H1 (cell line): ENCODE measurements at regions not wholly inside any gene's neighbourhood (a gene's known extent, or its start where the extent isn't known, plus 50 kb on each side); places are given as distances from the start of the nearest gene placed in this dataset.

ENCODE experiments used
- PHF8 ChIP-seq: fragments of 200-600 bp; sonication (generic); conservative IDR thresholded peaks from 2 replicates; pipeline ENCODE4 v1.7.1; 2012; ENCODE audit warnings: low read depth, mild to moderate bottlenecking, inconsistent platforms, low read length, moderate library complexity
- RXRA ChIP-seq: IDR thresholded peaks from 2 replicates; pipeline ENCODE4 v1.6.1; 2011; ENCODE audit warnings: low read depth, mild to moderate bottlenecking, low read length, moderate library complexity; ENCODE audit not compliant: insufficient read depth
- SP4 ChIP-seq: IDR thresholded peaks from 2 replicates; pipeline ENCODE4 v1.6.1; 2012; ENCODE audit warnings: low read length, inconsistent platforms
- TAF7 ChIP-seq: optimal IDR thresholded peaks from 2 replicates; pipeline ENCODE3; 2011; ENCODE audit warnings: low read depth, mild to moderate bottlenecking, inconsistent platforms, low read length, moderate library complexity, borderline replicate concordance
- TF ChIP-seq, protein P1 (sequence below): fragments of 300-600 bp; sonication (generic); IDR thresholded peaks from 2 replicates; pipeline ENCODE4 v1.7.1; 2012; ENCODE audit warnings: low read length, moderate library complexity, mild to moderate bottlenecking, inconsistent platforms; ENCODE audit not compliant: insufficient replicate concordance

DNA sequence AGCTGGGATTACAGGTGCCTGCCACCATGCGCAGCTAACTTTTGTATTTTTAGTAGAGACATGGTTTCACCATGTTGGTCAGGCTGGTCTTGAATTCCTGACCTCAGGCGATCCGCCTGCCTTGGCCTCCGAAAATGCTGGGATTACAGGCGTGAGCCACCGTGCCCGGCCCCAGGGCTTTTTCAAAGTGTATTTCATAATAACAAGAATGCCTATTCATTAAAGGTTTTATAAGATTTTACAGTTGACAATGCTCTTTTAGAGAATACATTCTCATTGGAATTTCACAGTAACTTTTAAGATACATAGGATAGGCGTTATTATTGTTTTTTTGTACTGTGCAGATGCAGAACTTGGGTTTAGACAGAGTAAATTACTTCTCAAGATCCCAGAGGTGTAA is 52.6 kb upstream of the PTPRK start (continued):
- TF ChIP-seq, protein P1, sequence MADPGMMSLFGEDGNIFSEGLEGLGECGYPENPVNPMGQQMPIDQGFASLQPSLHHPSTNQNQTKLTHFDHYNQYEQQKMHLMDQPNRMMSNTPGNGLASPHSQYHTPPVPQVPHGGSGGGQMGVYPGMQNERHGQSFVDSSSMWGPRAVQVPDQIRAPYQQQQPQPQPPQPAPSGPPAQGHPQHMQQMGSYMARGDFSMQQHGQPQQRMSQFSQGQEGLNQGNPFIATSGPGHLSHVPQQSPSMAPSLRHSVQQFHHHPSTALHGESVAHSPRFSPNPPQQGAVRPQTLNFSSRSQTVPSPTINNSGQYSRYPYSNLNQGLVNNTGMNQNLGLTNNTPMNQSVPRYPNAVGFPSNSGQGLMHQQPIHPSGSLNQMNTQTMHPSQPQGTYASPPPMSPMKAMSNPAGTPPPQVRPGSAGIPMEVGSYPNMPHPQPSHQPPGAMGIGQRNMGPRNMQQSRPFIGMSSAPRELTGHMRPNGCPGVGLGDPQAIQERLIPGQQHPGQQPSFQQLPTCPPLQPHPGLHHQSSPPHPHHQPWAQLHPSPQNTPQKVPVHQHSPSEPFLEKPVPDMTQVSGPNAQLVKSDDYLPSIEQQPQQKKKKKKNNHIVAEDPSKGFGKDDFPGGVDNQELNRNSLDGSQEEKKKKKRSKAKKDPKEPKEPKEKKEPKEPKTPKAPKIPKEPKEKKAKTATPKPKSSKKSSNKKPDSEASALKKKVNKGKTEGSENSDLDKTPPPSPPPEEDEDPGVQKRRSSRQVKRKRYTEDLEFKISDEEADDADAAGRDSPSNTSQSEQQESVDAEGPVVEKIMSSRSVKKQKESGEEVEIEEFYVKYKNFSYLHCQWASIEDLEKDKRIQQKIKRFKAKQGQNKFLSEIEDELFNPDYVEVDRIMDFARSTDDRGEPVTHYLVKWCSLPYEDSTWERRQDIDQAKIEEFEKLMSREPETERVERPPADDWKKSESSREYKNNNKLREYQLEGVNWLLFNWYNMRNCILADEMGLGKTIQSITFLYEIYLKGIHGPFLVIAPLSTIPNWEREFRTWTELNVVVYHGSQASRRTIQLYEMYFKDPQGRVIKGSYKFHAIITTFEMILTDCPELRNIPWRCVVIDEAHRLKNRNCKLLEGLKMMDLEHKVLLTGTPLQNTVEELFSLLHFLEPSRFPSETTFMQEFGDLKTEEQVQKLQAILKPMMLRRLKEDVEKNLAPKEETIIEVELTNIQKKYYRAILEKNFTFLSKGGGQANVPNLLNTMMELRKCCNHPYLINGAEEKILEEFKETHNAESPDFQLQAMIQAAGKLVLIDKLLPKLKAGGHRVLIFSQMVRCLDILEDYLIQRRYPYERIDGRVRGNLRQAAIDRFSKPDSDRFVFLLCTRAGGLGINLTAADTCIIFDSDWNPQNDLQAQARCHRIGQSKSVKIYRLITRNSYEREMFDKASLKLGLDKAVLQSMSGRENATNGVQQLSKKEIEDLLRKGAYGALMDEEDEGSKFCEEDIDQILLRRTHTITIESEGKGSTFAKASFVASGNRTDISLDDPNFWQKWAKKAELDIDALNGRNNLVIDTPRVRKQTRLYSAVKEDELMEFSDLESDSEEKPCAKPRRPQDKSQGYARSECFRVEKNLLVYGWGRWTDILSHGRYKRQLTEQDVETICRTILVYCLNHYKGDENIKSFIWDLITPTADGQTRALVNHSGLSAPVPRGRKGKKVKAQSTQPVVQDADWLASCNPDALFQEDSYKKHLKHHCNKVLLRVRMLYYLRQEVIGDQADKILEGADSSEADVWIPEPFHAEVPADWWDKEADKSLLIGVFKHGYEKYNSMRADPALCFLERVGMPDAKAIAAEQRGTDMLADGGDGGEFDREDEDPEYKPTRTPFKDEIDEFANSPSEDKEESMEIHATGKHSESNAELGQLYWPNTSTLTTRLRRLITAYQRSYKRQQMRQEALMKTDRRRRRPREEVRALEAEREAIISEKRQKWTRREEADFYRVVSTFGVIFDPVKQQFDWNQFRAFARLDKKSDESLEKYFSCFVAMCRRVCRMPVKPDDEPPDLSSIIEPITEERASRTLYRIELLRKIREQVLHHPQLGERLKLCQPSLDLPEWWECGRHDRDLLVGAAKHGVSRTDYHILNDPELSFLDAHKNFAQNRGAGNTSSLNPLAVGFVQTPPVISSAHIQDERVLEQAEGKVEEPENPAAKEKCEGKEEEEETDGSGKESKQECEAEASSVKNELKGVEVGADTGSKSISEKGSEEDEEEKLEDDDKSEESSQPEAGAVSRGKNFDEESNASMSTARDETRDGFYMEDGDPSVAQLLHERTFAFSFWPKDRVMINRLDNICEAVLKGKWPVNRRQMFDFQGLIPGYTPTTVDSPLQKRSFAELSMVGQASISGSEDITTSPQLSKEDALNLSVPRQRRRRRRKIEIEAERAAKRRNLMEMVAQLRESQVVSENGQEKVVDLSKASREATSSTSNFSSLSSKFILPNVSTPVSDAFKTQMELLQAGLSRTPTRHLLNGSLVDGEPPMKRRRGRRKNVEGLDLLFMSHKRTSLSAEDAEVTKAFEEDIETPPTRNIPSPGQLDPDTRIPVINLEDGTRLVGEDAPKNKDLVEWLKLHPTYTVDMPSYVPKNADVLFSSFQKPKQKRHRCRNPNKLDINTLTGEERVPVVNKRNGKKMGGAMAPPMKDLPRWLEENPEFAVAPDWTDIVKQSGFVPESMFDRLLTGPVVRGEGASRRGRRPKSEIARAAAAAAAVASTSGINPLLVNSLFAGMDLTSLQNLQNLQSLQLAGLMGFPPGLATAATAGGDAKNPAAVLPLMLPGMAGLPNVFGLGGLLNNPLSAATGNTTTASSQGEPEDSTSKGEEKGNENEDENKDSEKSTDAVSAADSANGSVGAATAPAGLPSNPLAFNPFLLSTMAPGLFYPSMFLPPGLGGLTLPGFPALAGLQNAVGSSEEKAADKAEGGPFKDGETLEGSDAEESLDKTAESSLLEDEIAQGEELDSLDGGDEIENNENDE = no peak
- no peak for TF ChIP-seq SP4
- no peak for TF ChIP-seq TAF7
- TF ChIP-seq PHF8 = no peak
- TF ChIP-seq RXRA = no peak
- TF ChIP-seq, all 59 proteins: peak for 0
